ENCODE measurements at regions not wholly inside any gene's neighbourhood (a gene's known extent, or its start where the extent isn't known, plus 50 kb on each side); places are given as distances from the start of the nearest gene placed in this dataset.

GRCh38 chr5:28542987-28543386 lies 1504.6 kb upstream of the CDH9 start:
- Histone ChIP-seq H3K4me2 (ENCODE audit: insufficient read depth, low read length) (no peak overlapping the region), H3K36me3 (ENCODE audit: insufficient read depth, low read length) (no peaks in the 10 kb centered on the region), H3K9me3 (ENCODE audit: low read depth, low read length) (no peaks in the 10 kb centered on the region), H3K27ac (ENCODE audit: low read depth, low read length) (no peak overlapping the region), H3K4me3 (ENCODE audit: insufficient read depth, low read length) (no peak overlapping the region), H3K27me3 (ENCODE audit: insufficient read depth, low read length) (no peaks in the 10 kb centered on the region), H3K4me1 (ENCODE audit: insufficient read depth, low read length) (no peaks in the 10 kb centered on the region), H3K79me2 (ENCODE audit: insufficient read depth, low read length) (no peaks in the 10 kb centered on the region), H2AFZ (ENCODE audit: low read length) (no peak overlapping the region), H4K20me1 (ENCODE audit: insufficient read depth, low read length) (no peaks in the 10 kb centered on the region)
- peak; percentile 35 for DNase-seq (ENCODE audit: insufficient read length, low spot score, missing footprints)
- TF ChIP-seq CTCF (IDR thresholded peaks at IDR 0.05; ENCODE audit: extremely low read depth, low read depth, low read length) = no peak

GRCh38 chr5:28523888-28524635 lies 1485.7 kb upstream of the CDH9 start:
- no peak for TF ChIP-seq CTCF (IDR thresholded peaks at IDR 0.05; ENCODE audit: extremely low read depth, low read depth, low read length)
- Histone ChIP-seq H3K27ac (ENCODE audit: low read depth, low read length) (peak overlapping the region; percentile 34), H3K4me3 (ENCODE audit: insufficient read depth, low read length) (no peak overlapping the region), H3K27me3 (ENCODE audit: insufficient read depth, low read length) (no peaks in the 10 kb centered on the region), H3K4me1 (ENCODE audit: insufficient read depth, low read length) (peaks cover 5% of the 10 kb centered on the region), H2AFZ (ENCODE audit: low read length) (peak overlapping the region; percentile 57), H3K79me2 (ENCODE audit: insufficient read depth, low read length) (no peaks in the 10 kb centered on the region), H4K20me1 (ENCODE audit: insufficient read depth, low read length) (no peaks in the 10 kb centered on the region), H3K4me2 (ENCODE audit: insufficient read depth, low read length) (no peak overlapping the region), H3K9me3 (ENCODE audit: low read depth, low read length) (no peaks in the 10 kb centered on the region), H3K36me3 (ENCODE audit: insufficient read depth, low read length) (no peaks in the 10 kb centered on the region)
- peak; percentile 27 for DNase-seq (ENCODE audit: insufficient read length, low spot score, missing footprints)

DNA sequence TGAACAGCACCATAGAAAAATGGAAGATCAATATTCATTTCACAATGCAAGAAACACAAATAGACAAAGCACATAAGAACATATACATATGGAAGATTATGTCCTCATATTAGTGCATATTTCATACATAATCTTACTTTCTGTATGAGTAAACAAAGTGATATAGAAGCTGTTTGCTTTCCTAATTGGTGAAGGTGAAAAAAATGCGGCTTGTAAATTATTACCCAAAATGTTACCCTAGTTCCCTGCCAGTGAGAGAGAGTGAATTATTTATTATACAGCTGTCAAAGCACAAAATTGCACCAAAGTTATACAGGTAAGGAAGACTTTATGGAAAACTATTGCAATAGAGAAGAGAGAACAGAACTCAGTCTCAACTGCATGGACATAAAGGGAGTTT lies 1485.0 kb upstream of the CDH9 start:
- no peaks in the 10 kb centered on the region for H3K27me3 ChIP-seq (ENCODE audit: insufficient read depth, low read length)
- peak overlapping the region; percentile 8 for H3K27ac ChIP-seq (ENCODE audit: low read depth, low read length)
- H2AFZ ChIP-seq (ENCODE audit: low read length) = no peak overlapping the region
- H3K36me3 ChIP-seq (ENCODE audit: insufficient read depth, low read length) = no peaks in the 10 kb centered on the region
- H3K4me1 ChIP-seq (ENCODE audit: insufficient read depth, low read length) = peaks cover 5% of the 10 kb centered on the region
- no peaks in the 10 kb centered on the region for H4K20me1 ChIP-seq (ENCODE audit: insufficient read depth, low read length)
- no peak for DNase-seq (ENCODE audit: insufficient read length, low spot score, missing footprints)
- no peak overlapping the region for H3K4me2 ChIP-seq (ENCODE audit: insufficient read depth, low read length)
- H3K79me2 ChIP-seq (ENCODE audit: insufficient read depth, low read length) = no peaks in the 10 kb centered on the region
- no peaks in the 10 kb centered on the region for H3K9me3 ChIP-seq (ENCODE audit: low read depth, low read length)
- TF ChIP-seq CTCF (IDR thresholded peaks at IDR 0.05; ENCODE audit: extremely low read depth, low read depth, low read length) = no peak
- no peak overlapping the region for H3K4me3 ChIP-seq (ENCODE audit: insufficient read depth, low read length)

DNA sequence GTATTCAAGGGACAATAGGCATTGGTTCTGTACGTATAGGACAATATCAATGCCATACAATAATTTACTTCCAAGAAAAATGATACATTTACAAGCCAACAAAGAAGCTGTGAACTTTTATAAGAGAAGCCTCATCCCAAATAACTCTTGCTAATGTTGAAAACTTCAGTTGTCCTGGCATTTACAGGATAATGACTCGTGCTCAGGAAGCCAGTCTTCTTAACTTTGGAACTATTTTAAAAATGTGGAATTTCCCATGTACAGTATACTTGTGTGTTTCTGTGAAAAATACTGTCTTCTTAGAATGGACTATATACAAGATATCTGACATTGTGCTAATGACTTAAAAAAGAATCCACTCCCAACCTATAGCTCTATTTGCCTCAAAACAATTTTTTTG lies 1479.3 kb upstream of the CDH9 start:
- no peak overlapping the region for H3K27ac ChIP-seq (ENCODE audit: low read depth, low read length)
- no peak overlapping the region for H2AFZ ChIP-seq (ENCODE audit: low read length)
- no peaks in the 10 kb centered on the region for H4K20me1 ChIP-seq (ENCODE audit: insufficient read depth, low read length)
- no peak for TF ChIP-seq CTCF (IDR thresholded peaks at IDR 0.05; ENCODE audit: extremely low read depth, low read depth, low read length)
- no peak overlapping the region for H3K4me2 ChIP-seq (ENCODE audit: insufficient read depth, low read length)
- H3K79me2 ChIP-seq (ENCODE audit: insufficient read depth, low read length) = no peaks in the 10 kb centered on the region
- DNase-seq (ENCODE audit: insufficient read length, low spot score, missing footprints) = no peak
- H3K4me1 ChIP-seq (ENCODE audit: insufficient read depth, low read length) = no peaks in the 10 kb centered on the region
- no peaks in the 10 kb centered on the region for H3K9me3 ChIP-seq (ENCODE audit: low read depth, low read length)
- no peaks in the 10 kb centered on the region for H3K36me3 ChIP-seq (ENCODE audit: insufficient read depth, low read length)
- no peak overlapping the region for H3K4me3 ChIP-seq (ENCODE audit: insufficient read depth, low read length)
- no peaks in the 10 kb centered on the region for H3K27me3 ChIP-seq (ENCODE audit: insufficient read depth, low read length)

Data from osteoblast (primary cell).